Stimulated activated CD4-positive, alpha-beta T cell treated with anti-CD3 and anti-CD28 coated beads, Interleukin-1b, Interleukin-23, amount 100 ng/mL, for 1 hour (primary cell): ENCODE measurements at regions not wholly inside any gene's neighbourhood (a gene's known extent, or its start where the extent isn't known, plus 50 kb on each side); places are given as distances from the start of the nearest gene placed in this dataset.
"Not testable (repeated sequence)": the region's sequence is repeated elsewhere in the genome, so short reads cannot be mapped to it uniquely, and the experiment has no call there.

Experiments
- DNase-seq, 2 donors: peaks; one replicate each; pipeline ENCODE4 v3.0.0-alpha.2; 2020; ENCODE audit warnings: low read depth in 2 of 2

- not testable (repeated sequence) for DNase-seq
Observed at GRCh38 chr4:82077471-82077995, 296.3 kb downstream of the HNRNPD start.

- DNase-seq, result no peak
Observed at GRCh38 chr4:82076809-82077208, 297.0 kb downstream of the HNRNPD start.

- DNase-seq, result no peak
Observed at GRCh38 chr4:82076359-82076758, 297.4 kb downstream of the HNRNPD start.

GRCh38 chr4:82071951-82072350 is 301.8 kb downstream of the HNRNPD start:
- DNase-seq, result no peak

GRCh38 chr4:82069883-82070638 is 303.7 kb downstream of the HNRNPD start:
- no peak for DNase-seq

GRCh38 chr4:82063017-82063416 is 310.8 kb downstream of the HNRNPD start:
- DNase-seq, result no peak

GRCh38 chr4:82057990-82058544 is 315.7 kb downstream of the HNRNPD start:
- DNase-seq, result no peak

- DNase-seq, result no peak
Observed at GRCh38 chr4:82055156-82055555, 318.6 kb downstream of the HNRNPD start.

- DNase-seq, result no peak
Observed at GRCh38 chr4:82053396-82053795, 320.4 kb downstream of the HNRNPD start.

- no peak for DNase-seq
Observed at GRCh38 chr4:82050796-82051195, 323.0 kb downstream of the HNRNPD start.

- DNase-seq, result no peak
Observed at GRCh38 chr4:82049294-82049693, 324.5 kb downstream of the HNRNPD start.

GRCh38 chr4:82047731-82048130 is 326.1 kb downstream of the HNRNPD start:
- no peak for DNase-seq

GRCh38 chr4:82046796-82047195 is 327.0 kb downstream of the HNRNPD start:
- no peak for DNase-seq

- DNase-seq, result no peak
Observed at GRCh38 chr4:82045267-82045666, 328.5 kb downstream of the HNRNPD start.

GRCh38 chr4:82044141-82044993 is 329.4 kb downstream of the HNRNPD start:
- no peak for DNase-seq

GRCh38 chr4:82043809-82044137 is 330.0 kb downstream of the HNRNPD start:
- DNase-seq, result no peak

- DNase-seq, result no peak
Observed at GRCh38 chr4:82043081-82043808, 330.5 kb downstream of the HNRNPD start.

- DNase-seq, result no peak
Observed at GRCh38 chr4:82042042-82042441, 331.7 kb downstream of the HNRNPD start.

GRCh38 chr4:82038936-82039335 is 334.9 kb downstream of the HNRNPD start:
- DNase-seq, result no peak

GRCh38 chr4:82036181-82036580 is 337.6 kb downstream of the HNRNPD start:
- DNase-seq, result no peak

- DNase-seq, result no peak
Observed at GRCh38 chr4:82034878-82035277, 338.9 kb downstream of the HNRNPD start.

GRCh38 chr4:82033862-82034261 is 339.9 kb downstream of the HNRNPD start:
- no peak for DNase-seq
